ENCODE measurements at regions not wholly inside any gene's neighbourhood (a gene's known extent, or its start where the extent isn't known, plus 50 kb on each side); places are given as distances from the start of the nearest gene placed in this dataset.

DNA sequence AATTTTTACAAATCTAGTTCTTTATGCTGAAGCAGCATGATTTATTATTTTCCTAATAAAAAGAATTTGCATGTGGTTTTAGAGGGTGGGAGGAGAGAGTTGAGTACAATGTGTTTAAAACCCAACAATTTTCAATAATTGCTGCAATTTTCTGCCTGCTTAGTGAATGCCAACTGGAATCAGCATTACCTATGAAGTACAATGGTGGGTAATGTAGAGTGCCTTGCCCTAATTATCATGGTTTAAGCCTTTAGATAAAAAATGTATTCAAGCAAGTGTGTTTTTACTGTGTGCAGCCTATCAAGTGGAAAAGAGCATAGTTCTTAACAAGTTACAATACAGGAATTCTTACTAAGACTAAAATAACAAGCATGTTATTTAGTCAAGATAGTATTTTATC lies 77.9 kb upstream of the ANKRD50 start:
- no peaks in the 10 kb centered on the region for H3K27me3 ChIP-seq (ENCODE audit: control insufficient read depth in 2 of 2, insufficient read depth in 2 of 2, low read length in 2 of 2)
- no peak for FAIRE-seq
- no peak overlapping the region for H3K27ac ChIP-seq (ENCODE audit: insufficient read depth, low read depth, low read length)
- no peaks in the 10 kb centered on the region for H4K20me1 ChIP-seq (replicated peaks; ENCODE audit: control insufficient read depth, extremely low read depth, insufficient read depth, low read length)
- no peak for TF ChIP-seq GATA2 (IDR thresholded peaks at IDR 0.05; ENCODE audit: insufficient read depth, insufficient read length, low read depth, low read length)
- TF ChIP-seq EZH2 (IDR thresholded peaks at IDR 0.05; ENCODE audit: borderline replicate concordance, low read depth, low read length, severe bottlenecking) = no peak
- no peak for TF ChIP-seq MYC (IDR thresholded peaks at IDR 0.05; ENCODE audit: low read depth, low read length)
- TF ChIP-seq, protein P1, sequence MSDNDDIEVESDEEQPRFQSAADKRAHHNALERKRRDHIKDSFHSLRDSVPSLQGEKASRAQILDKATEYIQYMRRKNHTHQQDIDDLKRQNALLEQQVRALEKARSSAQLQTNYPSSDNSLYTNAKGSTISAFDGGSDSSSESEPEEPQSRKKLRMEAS (IDR thresholded peaks at IDR 0.05; ENCODE audit: insufficient read depth, insufficient read length) = no peak
- TF ChIP-seq POLR2AphosphoS5 (IDR thresholded peaks at IDR 0.05; ENCODE audit: insufficient read depth, low read depth, low read length) = no peak
- TF ChIP-seq, protein P2, sequence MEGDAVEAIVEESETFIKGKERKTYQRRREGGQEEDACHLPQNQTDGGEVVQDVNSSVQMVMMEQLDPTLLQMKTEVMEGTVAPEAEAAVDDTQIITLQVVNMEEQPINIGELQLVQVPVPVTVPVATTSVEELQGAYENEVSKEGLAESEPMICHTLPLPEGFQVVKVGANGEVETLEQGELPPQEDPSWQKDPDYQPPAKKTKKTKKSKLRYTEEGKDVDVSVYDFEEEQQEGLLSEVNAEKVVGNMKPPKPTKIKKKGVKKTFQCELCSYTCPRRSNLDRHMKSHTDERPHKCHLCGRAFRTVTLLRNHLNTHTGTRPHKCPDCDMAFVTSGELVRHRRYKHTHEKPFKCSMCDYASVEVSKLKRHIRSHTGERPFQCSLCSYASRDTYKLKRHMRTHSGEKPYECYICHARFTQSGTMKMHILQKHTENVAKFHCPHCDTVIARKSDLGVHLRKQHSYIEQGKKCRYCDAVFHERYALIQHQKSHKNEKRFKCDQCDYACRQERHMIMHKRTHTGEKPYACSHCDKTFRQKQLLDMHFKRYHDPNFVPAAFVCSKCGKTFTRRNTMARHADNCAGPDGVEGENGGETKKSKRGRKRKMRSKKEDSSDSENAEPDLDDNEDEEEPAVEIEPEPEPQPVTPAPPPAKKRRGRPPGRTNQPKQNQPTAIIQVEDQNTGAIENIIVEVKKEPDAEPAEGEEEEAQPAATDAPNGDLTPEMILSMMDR (IDR thresholded peaks at IDR 0.05; ENCODE audit: extremely low read depth in 1 of 2, insufficient read depth in 1 of 2, low read depth in 1 of 2, low read length in 2 of 2) = no peak
- TF ChIP-seq JUN (IDR thresholded peaks at IDR 0.05; ENCODE audit: borderline replicate concordance, insufficient read depth, insufficient read length, low read depth) = no peak
- no peak for TF ChIP-seq FOS (IDR thresholded peaks at IDR 0.05; ENCODE audit: borderline replicate concordance, insufficient read depth, low read length)
- intact Hi-C loops (cut with micrococcal nuclease) (no loop called here), dilution Hi-C loops (cut with MboI; ENCODE audit: extremely low pct_ligation_motif_present, low sequenced_read_pairs) (no loop called here)
- no peaks in the 10 kb centered on the region for H3K36me3 ChIP-seq (ENCODE audit: control insufficient read depth in 2 of 2, extremely low read depth in 1 of 2, insufficient read depth in 2 of 2, low read length in 2 of 2)
- no peak for DNase-seq (ENCODE audit: low read depth, low spot score)
- H3K4me2 ChIP-seq (ENCODE audit: insufficient read depth, low read length) = no peak overlapping the region
- no peaks in the 10 kb centered on the region for H3K9me3 ChIP-seq (replicated peaks; ENCODE audit: control insufficient read depth, insufficient read depth, low read length)
- no peaks in the 10 kb centered on the region for H3K79me2 ChIP-seq (ENCODE audit: control insufficient read depth, insufficient read depth, low read length)
- POLR2A ChIA-PET = no interaction called here
- CTCF ChIA-PET = interaction anchor here (1.2 to 2.5 kb wide), 2 partner anchors 41 to 456 kb away, joined by 3 to 7 read pairs; no protein-coding TSS in a partner anchor
- H3K4me3 ChIP-seq (replicated peaks in 1 of 3; ENCODE audit: insufficient read depth in 1 of 3, low read depth in 1 of 3, low read length in 3 of 3) = no peak overlapping the region
- H2AFZ ChIP-seq (ENCODE audit: low read depth, low read length) = peak overlapping the region; percentile 48
- H3K9me1 ChIP-seq (replicated peaks; ENCODE audit: control insufficient read depth, extremely low read depth, insufficient read depth, low read length) = no peaks in the 10 kb centered on the region
- no TSS peak for BruUV-seq (replicated peaks)
- H3K9ac ChIP-seq (replicated peaks; ENCODE audit: extremely low read depth, insufficient read depth, low read length) = no peak overlapping the region
- H3K4me1 ChIP-seq (ENCODE audit: control insufficient read depth, extremely low read depth, insufficient read depth, low read length) = no peaks in the 10 kb centered on the region
